SU-DHL-6 (cell line): ENCODE measurements at regions not wholly inside any gene's neighbourhood (a gene's known extent, or its start where the extent isn't known, plus 50 kb on each side); places are given as distances from the start of the nearest gene placed in this dataset.

Experiments used
- H2AFZ ChIP-seq: fragments of 200-600 bp; sonication (generic); 2 replicates; pipeline ENCODE4 v1.6.1; 2014; ENCODE audit warnings: low read depth, mild to moderate bottlenecking, moderate library complexity, mixed read lengths, antibody characterized with exemption, low read length; ENCODE audit not compliant: severe bottlenecking
- H3F3A ChIP-seq: fragments of 200-600 bp; shearing (Covaris generic); 2 replicates; pipeline ENCODE4 v1.6.0; 2016; ENCODE audit warnings: antibody characterized with exemption, mild to moderate bottlenecking; ENCODE audit not compliant: insufficient read depth
- H3K27ac ChIP-seq: fragments of 200-600 bp; sonication (generic); 2 replicates; pipeline ENCODE4 v1.5.1; 2016; ENCODE audit warnings: low read depth, mild to moderate bottlenecking, low read length, moderate library complexity, mixed read lengths
- H3K27me3 ChIP-seq: fragments of 200-600 bp; sonication (generic), shearing (Covaris generic); 2 replicates; pipeline ENCODE4 v1.6.0; 2014; ENCODE audit warnings: mild to moderate bottlenecking, low read length
- H3K36me3 ChIP-seq: fragments of 200-600 bp; sonication (generic); 2 replicates; pipeline ENCODE4 v1.6.1; 2014; ENCODE audit warnings: mild to moderate bottlenecking, low read length, mixed read lengths
- H3K4me2 ChIP-seq: fragments of 300-600, 200-600 bp; shearing (Covaris generic), sonication (generic); 2 replicates; pipeline ENCODE4 v1.6.0; 2014; ENCODE audit warnings: low read length, low read depth, mild to moderate bottlenecking; ENCODE audit not compliant: poor library complexity, severe bottlenecking
- H3K4me3 ChIP-seq: fragments of 200-600 bp; sonication (generic); 2 replicates; pipeline ENCODE4 v1.5.1; 2014; ENCODE audit warnings: antibody characterized with exemption, low read length, mild to moderate bottlenecking, mixed read lengths; ENCODE audit not compliant: insufficient read depth, poor library complexity, severe bottlenecking
- H3K79me2 ChIP-seq: fragments of 200-600 bp; sonication (generic); 2 replicates; pipeline ENCODE4 v1.6.1; 2014; ENCODE audit warnings: mild to moderate bottlenecking, low read length, moderate library complexity; ENCODE audit not compliant: insufficient read depth
- H3K9ac ChIP-seq: fragments of 200-600 bp; sonication (generic); 2 replicates; pipeline ENCODE4 v1.7.0; 2014; ENCODE audit warnings: mild to moderate bottlenecking, low read length
- H3K9me2 ChIP-seq: fragments of 200-600 bp; sonication (generic); replicated peaks from 2 replicates; pipeline ENCODE4 v1.6.1; 2014; ENCODE audit warnings: low read length; ENCODE audit not compliant: insufficient read depth
- H3K9me3 ChIP-seq: fragments of 200-600 bp; sonication (generic); 2 replicates; pipeline ENCODE4 v1.6.1; 2014; ENCODE audit warnings: low read length, mixed read lengths; ENCODE audit not compliant: insufficient read depth
- H4K20me1 ChIP-seq: fragments of 200-600 bp; sonication (generic); 2 replicates; pipeline ENCODE4 v1.6.1; 2014; ENCODE audit warnings: low read depth, mild to moderate bottlenecking, antibody characterized with exemption, low read length, moderate library complexity, mixed read lengths
- CTCF ChIP-seq: fragments of 200-600 bp; sonication (generic); IDR thresholded peaks from one replicate; pipeline ENCODE4 v1.5.1; 2017; ENCODE audit warnings: antibody characterized with exemption, mild to moderate bottlenecking, low read length, moderate library complexity; ENCODE audit not compliant: insufficient read depth, poor library complexity, severe bottlenecking
- EZH2phosphoT487 ChIP-seq: fragments of 200-600 bp; sonication (generic), shearing (Covaris generic); conservative IDR thresholded peaks from 2 replicates; pipeline ENCODE4 v1.6.1; 2018; ENCODE audit warnings: mild to moderate bottlenecking, antibody characterized with exemption, low read length, moderate library complexity, mixed read lengths

DNA sequence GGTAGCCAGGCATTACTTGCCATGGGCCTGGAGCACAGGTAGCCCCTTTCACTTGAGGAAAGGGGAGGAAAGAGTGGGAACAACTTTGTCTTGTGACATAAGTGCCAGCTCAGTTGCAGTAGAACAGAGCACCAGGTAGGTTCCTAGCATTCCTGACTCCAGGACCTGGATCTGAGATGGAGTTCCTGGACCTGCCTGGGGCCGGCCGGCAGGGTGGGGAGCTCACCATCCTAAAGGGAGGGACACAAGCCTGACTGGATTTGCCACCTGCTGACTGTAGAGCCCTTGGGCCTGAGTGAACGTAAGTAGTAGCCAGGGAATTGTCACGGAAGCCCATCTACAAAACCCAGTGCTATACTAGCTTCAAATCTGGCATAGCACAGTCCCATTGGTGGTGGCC lies 653.3 kb upstream of the CDH6 start:
- H3K27ac ChIP-seq = no peak overlapping the region
- H3K79me2 ChIP-seq = no peaks in the 10 kb centered on the region
- TF ChIP-seq EZH2phosphoT487 = no peak
- no peak for TF ChIP-seq CTCF

DNA sequence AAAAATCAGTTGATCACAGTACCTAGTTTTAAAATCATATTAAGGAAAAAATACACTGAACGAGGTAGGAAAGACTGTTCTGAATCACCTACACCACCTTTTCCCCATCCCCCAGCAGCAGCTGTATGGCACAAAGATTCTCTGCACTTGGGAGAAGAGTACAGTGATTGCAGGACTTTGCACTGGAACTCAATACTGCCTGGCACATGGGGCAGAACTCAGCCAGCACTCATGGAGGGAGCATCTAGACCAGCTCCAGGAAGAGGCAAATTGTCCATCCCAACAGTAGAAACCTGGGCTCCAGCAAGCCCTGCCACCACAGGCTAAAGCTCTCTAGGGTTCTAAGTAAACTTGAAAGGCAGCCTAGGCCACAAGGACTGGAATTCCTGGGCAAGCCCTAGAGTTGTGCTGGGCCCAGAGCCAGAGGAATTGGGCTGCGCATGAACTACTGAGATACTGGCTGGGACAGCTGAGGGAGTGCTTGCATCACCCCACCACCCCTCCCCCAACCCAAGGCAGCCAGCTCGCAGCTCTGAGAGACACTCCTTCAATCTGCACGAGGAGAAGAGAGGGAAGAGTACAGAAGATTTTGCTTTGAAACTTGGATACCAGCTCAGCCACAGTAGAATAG lies 654.4 kb upstream of the CDH6 start:
- H3K4me2 ChIP-seq = no peak overlapping the region
- H3K79me2 ChIP-seq = no peaks in the 10 kb centered on the region
- no peak overlapping the region for H3K4me3 ChIP-seq
- H3K9ac ChIP-seq = no peak overlapping the region
- no peaks in the 10 kb centered on the region for H4K20me1 ChIP-seq
- no peaks in the 10 kb centered on the region for H3K9me3 ChIP-seq
- H3K27ac ChIP-seq = no peak overlapping the region
- no peaks in the 10 kb centered on the region for H3K36me3 ChIP-seq
- H2AFZ ChIP-seq = no peak overlapping the region
- no peaks in the 10 kb centered on the region for H3K9me2 ChIP-seq
- no peaks in the 10 kb centered on the region for H3K27me3 ChIP-seq
- TF ChIP-seq EZH2phosphoT487 (no peak), CTCF (no peak)
- no peaks in the 10 kb centered on the region for H3F3A ChIP-seq

More for the DNA sequence above, 653.3 kb upstream of the CDH6 start:
- H3K4me2 ChIP-seq = no peak overlapping the region
- H3K36me3 ChIP-seq = no peaks in the 10 kb centered on the region
- H3K9me3 ChIP-seq = no peaks in the 10 kb centered on the region
- no peak overlapping the region for H3K4me3 ChIP-seq
- H3K9me2 ChIP-seq = no peaks in the 10 kb centered on the region
- H4K20me1 ChIP-seq = no peaks in the 10 kb centered on the region
- H3K9ac ChIP-seq = no peak overlapping the region
- H2AFZ ChIP-seq = no peak overlapping the region
- no peaks in the 10 kb centered on the region for H3K27me3 ChIP-seq
- H3F3A ChIP-seq = no peaks in the 10 kb centered on the region

DNA sequence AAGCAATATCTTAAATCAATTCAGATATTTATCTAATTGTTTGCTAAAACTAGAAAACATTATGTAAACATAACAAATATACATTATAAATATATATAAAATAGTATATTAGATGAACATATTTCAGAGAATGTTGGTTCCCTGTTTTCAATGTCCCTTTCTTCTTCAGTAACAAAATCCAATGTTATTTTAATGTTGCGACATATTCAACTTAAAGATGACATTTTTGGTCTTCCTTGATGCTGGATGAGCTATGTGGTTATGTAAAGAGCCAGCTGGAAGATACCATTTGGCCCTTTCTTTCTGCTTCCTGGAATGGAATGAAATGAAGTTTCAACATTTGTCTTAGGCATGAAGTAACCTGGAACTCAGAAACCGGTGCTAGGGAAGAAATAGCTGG lies 668.1 kb upstream of the CDH6 start:
- no peaks in the 10 kb centered on the region for H3K9me3 ChIP-seq
- TF ChIP-seq CTCF (no peak), EZH2phosphoT487 (no peak)
- H3K79me2 ChIP-seq = no peaks in the 10 kb centered on the region
- H3K4me3 ChIP-seq = no peak overlapping the region
- no peaks in the 10 kb centered on the region for H4K20me1 ChIP-seq
- no peaks in the 10 kb centered on the region for H3K36me3 ChIP-seq
- no peaks in the 10 kb centered on the region for H3K27me3 ChIP-seq
- no peaks in the 10 kb centered on the region for H3F3A ChIP-seq
- H3K9me2 ChIP-seq = no peaks in the 10 kb centered on the region
- no peak overlapping the region for H2AFZ ChIP-seq
- H3K4me2 ChIP-seq = no peak overlapping the region
- H3K27ac ChIP-seq = no peak overlapping the region
- no peak overlapping the region for H3K9ac ChIP-seq
